Sigmoid colon (tissue), 6 donors: ENCODE measurements at regions not wholly inside any gene's neighbourhood (a gene's known extent, or its start where the extent isn't known, plus 50 kb on each side); places are given as distances from the start of the nearest gene placed in this dataset.

Experiments
- DNase-seq: peaks from one replicate; pipeline ENCODE4 v3.0.0-alpha.2; 2019
- H3K27ac ChIP-seq, 4 donors: fragments of 200-600 bp; sonication (generic); one replicate each; pipeline ENCODE4 v1.5.1; 2016 to 2019; ENCODE audit warnings: mild to moderate bottlenecking in 1 of 4
- H3K27me3 ChIP-seq, 3 donors: fragments of 200-600 bp; sonication (generic); one replicate each; pipeline ENCODE4 v1.5.1; 2019; ENCODE audit warnings: mild to moderate bottlenecking in 1 of 3
- H3K36me3 ChIP-seq, 4 donors: fragments of 200-600 bp; sonication (generic); one replicate each; pipeline ENCODE4 v1.5.1; 2016 to 2019
- H3K4me1 ChIP-seq, 4 donors: fragments of 200-600 bp; sonication (generic); one replicate each; pipeline ENCODE4 v1.5.1; 2017 to 2019
- H3K4me3 ChIP-seq, 4 donors: fragments of 200-600 bp; sonication (generic); one replicate each; pipeline ENCODE4 v1.5.1; 2017 to 2019; ENCODE audit warnings: mild to moderate bottlenecking in 2 of 4, moderate library complexity in 1 of 4
- H3K9me3 ChIP-seq, 4 donors: fragments of 200-600 bp in 3 of 4; sonication (generic) in 3 of 4; one replicate each; pipeline versions ENCODE4 v1.5.1 to v1.6.1; 2013 to 2019
- EP300 ChIP-seq, 4 donors: sonication (generic); formaldehyde crosslinking; IDR thresholded peaks; one replicate each; pipeline ENCODE4 v1.6.1; 2017; ENCODE audit warnings: antibody characterized with exemption in 4 of 4
- POLR2A ChIP-seq, 2 donors: fragments of 450-650 bp; IDR thresholded peaks; one replicate each; pipeline ENCODE4 v1.6.1; 2016; ENCODE audit warnings: antibody characterized with exemption in 2 of 2, mild to moderate bottlenecking in 2 of 2, moderate library complexity in 2 of 2
- POLR2AphosphoS5 ChIP-seq, 4 donors: sonication (generic); formaldehyde crosslinking; IDR thresholded peaks; one replicate each; pipeline ENCODE4 v1.6.1; 2017; ENCODE audit warnings: antibody characterized with exemption in 4 of 4
- WGBS, 2 donors: extraction: QIAGEN DNeasy Blood & Tissue Kit; methylation state at CpG; one replicate each; pipeline ENCODE4 v1.1.7; 2013; 5-methylcytosine and 5-hydroxymethylcytosine counted together
- intact Hi-C: fragments of 100-400 bp; cut with DNase I; formaldehyde crosslinking; loops from one replicate; pipeline ENCODE4 v1.15.1; 2023
- TF ChIP-seq, protein P1 (sequence below), 4 experiments: fragments of 450-650 bp in 3 of 4; fragments of 200-600 bp in 1 of 4; IDR thresholded peaks; one replicate each; pipeline ENCODE4 v1.5.1; 2016 to 2019; ENCODE audit warnings: antibody characterized with exemption in 4 of 4, mild to moderate bottlenecking in 3 of 4, moderate library complexity in 2 of 4
- donor health status: healthy with polysubstance abuse.
- donor health status: healthy.

GRCh38 chr10:118513174-118513573, 82.3 kb downstream of the PRLHR start:
- WGBS, 2 donors, result 84 to 87% methylated on average over 3 of the region's 3 CpGs
- no peaks in the 10 kb centered on the region for H3K36me3 ChIP-seq
- no peak overlapping the region for H3K27ac ChIP-seq
- intact Hi-C loops, result no loop called here
- H3K27me3 ChIP-seq, result no peaks in the 10 kb centered on the region
- peaks cover 0 to 2% (median 0%) of the 10 kb centered on the region in 4 donors for H3K9me3 ChIP-seq
- no peaks in the 10 kb centered on the region for H3K4me1 ChIP-seq
- no peak overlapping the region for H3K4me3 ChIP-seq
- TF ChIP-seq EP300 (IDR thresholded peaks at IDR 0.05), result no peak
- no peak for TF ChIP-seq POLR2AphosphoS5 (IDR thresholded peaks at IDR 0.05)
- no peak for TF ChIP-seq POLR2A (IDR thresholded peaks at IDR 0.05)
- TF ChIP-seq, protein P1, sequence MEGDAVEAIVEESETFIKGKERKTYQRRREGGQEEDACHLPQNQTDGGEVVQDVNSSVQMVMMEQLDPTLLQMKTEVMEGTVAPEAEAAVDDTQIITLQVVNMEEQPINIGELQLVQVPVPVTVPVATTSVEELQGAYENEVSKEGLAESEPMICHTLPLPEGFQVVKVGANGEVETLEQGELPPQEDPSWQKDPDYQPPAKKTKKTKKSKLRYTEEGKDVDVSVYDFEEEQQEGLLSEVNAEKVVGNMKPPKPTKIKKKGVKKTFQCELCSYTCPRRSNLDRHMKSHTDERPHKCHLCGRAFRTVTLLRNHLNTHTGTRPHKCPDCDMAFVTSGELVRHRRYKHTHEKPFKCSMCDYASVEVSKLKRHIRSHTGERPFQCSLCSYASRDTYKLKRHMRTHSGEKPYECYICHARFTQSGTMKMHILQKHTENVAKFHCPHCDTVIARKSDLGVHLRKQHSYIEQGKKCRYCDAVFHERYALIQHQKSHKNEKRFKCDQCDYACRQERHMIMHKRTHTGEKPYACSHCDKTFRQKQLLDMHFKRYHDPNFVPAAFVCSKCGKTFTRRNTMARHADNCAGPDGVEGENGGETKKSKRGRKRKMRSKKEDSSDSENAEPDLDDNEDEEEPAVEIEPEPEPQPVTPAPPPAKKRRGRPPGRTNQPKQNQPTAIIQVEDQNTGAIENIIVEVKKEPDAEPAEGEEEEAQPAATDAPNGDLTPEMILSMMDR (IDR thresholded peaks at IDR 0.05), result no peak
- no peak for DNase-seq

DNA sequence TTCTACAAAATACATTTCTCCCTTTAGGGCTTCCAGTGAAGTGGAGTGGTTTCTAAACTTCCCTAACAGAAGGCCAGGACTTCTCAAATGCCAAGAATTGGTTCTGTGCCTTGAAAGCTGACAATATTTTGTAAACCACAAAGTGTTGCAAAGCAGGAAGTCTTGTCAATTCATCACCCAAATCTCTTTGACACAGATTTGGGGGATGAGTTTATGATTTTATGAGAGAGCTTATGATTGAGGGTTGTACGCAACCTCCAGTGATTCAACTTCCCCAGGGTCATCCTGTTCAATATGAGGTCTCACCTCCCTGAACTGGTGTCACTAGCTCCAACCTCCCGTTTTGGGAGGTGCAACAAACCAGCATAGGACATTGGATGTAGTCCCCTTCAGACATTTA, 83.7 kb downstream of the PRLHR start:
- intact Hi-C loops, result no loop called here
- no peak overlapping the region for H3K27ac ChIP-seq
- H3K4me3 ChIP-seq, result no peak overlapping the region
- no peak for DNase-seq
- 61 to 73% methylated on average over 2 of the region's 2 CpGs for WGBS, 2 donors
- H3K36me3 ChIP-seq, result no peaks in the 10 kb centered on the region
- TF ChIP-seq POLR2A (IDR thresholded peaks at IDR 0.05), result no peak
- TF ChIP-seq, protein P1 (IDR thresholded peaks at IDR 0.05), result no peak
- TF ChIP-seq EP300 (IDR thresholded peaks at IDR 0.05), result no peak
- TF ChIP-seq POLR2AphosphoS5 (IDR thresholded peaks at IDR 0.05), result no peak
- no peaks in the 10 kb centered on the region for H3K4me1 ChIP-seq
- no peaks in the 10 kb centered on the region for H3K9me3 ChIP-seq
- H3K27me3 ChIP-seq, result no peaks in the 10 kb centered on the region

DNA sequence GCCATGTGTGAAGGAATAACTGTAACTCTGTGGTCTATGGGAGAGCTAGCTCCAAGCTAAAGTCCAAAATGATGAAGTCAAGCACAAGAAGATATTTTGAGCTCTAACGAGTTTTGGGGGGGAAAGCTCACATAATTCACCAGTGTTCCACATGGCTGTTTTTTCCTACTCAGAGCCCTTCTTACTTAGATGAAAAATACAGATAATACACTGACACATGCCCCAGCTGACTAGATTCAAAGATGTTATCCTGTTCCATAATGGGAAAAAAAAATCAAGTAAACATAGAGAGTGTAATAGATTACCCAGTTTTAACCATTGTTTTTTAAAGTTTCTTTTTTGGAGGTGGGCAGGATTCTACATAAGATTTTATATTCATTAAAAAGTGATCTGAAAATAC, 86.6 kb downstream of the PRLHR start:
- H3K27me3 ChIP-seq, result no peaks in the 10 kb centered on the region
- DNase-seq, result no peak
- TF ChIP-seq EP300 (IDR thresholded peaks at IDR 0.05), result no peak
- TF ChIP-seq, protein P1 (IDR thresholded peaks at IDR 0.05), result no peak
- no peak for TF ChIP-seq POLR2AphosphoS5 (IDR thresholded peaks at IDR 0.05)
- TF ChIP-seq POLR2A (IDR thresholded peaks at IDR 0.05), result no peak
- 73 to 84% methylated on average over 1 of the region's 1 CpG for WGBS, 2 donors
- intact Hi-C loops, result no loop called here
- H3K9me3 ChIP-seq, result no peaks in the 10 kb centered on the region
- no peak overlapping the region for H3K4me3 ChIP-seq
- no peaks in the 10 kb centered on the region for H3K4me1 ChIP-seq
- no peak overlapping the region for H3K27ac ChIP-seq
- H3K36me3 ChIP-seq, result no peaks in the 10 kb centered on the region

DNA sequence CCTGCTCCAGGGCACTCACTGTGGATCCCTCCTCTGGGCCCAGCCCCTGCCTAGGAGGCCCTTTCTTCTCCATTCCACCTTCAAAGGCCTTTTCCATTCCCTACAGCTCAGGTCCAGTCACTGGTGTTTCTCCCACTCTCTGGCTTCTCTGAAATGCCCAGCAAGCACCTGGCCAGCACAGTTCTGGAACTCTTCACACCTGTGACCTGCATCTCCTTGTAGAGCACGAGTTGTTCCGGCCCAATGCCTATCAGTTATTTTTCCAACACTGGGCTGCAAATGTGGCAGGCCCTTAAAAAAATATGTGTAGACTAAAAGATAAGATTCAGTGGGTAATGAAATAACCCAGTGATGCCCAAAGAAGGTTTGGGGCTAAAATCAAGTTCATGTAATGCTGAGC, 87.1 kb downstream of the PRLHR start:
- DNase-seq, result no peak
- no peak for TF ChIP-seq EP300 (IDR thresholded peaks at IDR 0.05)
- TF ChIP-seq, protein P1 (IDR thresholded peaks at IDR 0.05), result no peak
- TF ChIP-seq POLR2AphosphoS5 (IDR thresholded peaks at IDR 0.05), result no peak
- TF ChIP-seq POLR2A (IDR thresholded peaks at IDR 0.05), result no peak
- intact Hi-C loops, result no loop called here
- Histone ChIP-seq H3K36me3 (no peaks in the 10 kb centered on the region), H3K4me1 (no peaks in the 10 kb centered on the region), H3K27ac (no peak overlapping the region), H3K27me3 (no peaks in the 10 kb centered on the region), H3K4me3 (no peak overlapping the region), H3K9me3 (no peaks in the 10 kb centered on the region)
- 93 to 97% methylated on average over 2 of the region's 2 CpGs for WGBS, 2 donors
